ENCODE measurements at regions not wholly inside any gene's neighbourhood (a gene's known extent, or its start where the extent isn't known, plus 50 kb on each side); places are given as distances from the start of the nearest gene placed in this dataset.

DNA sequence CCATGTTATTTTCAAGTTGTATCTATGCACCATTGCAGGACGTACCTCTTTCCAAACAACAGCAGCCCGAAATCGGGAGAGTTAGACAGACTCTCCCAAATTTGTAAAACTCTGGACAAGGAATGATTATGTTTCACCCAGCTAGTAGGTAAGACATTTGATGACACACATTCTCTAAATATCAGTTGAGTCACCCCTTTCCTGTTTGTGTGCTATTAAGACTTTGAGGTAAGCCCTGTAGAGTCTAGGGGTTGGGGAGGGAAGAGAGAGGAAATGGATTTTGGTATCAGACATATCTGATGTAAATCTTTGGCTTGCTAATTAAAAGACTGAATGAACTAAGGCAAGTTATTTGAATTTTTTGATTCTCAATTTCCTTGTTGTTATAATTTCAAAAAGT is 999.0 kb downstream of the TUSC7 start:
- intact Hi-C loops (cut with DNase I, micrococcal nuclease): no loop called here
- Histone ChIP-seq H3K36me3 (ENCODE audit: low read depth) (no peaks in the 10 kb centered on the region), H3K4me3 (no peak overlapping the region), H3K9me3 (no peaks in the 10 kb centered on the region), H3K4me1 (ENCODE audit: low read depth) (no peaks in the 10 kb centered on the region)
- TF ChIP-seq, protein P1, sequence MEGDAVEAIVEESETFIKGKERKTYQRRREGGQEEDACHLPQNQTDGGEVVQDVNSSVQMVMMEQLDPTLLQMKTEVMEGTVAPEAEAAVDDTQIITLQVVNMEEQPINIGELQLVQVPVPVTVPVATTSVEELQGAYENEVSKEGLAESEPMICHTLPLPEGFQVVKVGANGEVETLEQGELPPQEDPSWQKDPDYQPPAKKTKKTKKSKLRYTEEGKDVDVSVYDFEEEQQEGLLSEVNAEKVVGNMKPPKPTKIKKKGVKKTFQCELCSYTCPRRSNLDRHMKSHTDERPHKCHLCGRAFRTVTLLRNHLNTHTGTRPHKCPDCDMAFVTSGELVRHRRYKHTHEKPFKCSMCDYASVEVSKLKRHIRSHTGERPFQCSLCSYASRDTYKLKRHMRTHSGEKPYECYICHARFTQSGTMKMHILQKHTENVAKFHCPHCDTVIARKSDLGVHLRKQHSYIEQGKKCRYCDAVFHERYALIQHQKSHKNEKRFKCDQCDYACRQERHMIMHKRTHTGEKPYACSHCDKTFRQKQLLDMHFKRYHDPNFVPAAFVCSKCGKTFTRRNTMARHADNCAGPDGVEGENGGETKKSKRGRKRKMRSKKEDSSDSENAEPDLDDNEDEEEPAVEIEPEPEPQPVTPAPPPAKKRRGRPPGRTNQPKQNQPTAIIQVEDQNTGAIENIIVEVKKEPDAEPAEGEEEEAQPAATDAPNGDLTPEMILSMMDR (IDR thresholded peaks at IDR 0.05): no peak
- ATAC-seq (no peak), DNase-seq (no peak)

DNA sequence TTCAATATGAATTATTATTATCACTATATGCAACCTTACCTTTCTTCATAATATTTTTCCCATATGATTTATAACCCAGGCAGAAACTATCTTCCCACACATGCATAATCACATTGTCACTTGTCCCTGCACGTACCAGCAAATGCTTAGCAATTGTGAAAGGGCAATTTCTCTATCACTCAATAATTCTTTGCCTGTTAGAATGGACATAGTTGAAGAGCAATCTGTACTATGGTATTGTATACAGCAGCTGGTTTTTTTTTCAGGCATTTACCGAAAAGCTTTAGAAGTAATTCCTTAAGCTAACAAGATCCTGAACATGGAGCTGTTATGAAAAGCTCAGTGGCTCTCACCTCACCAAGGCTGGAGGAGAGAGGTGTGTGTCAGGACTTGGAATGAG is 999.5 kb downstream of the TUSC7 start:
- Histone ChIP-seq H3K4me1 (ENCODE audit: low read depth) (no peaks in the 10 kb centered on the region), H3K4me3 (no peak overlapping the region), H3K9me3 (no peaks in the 10 kb centered on the region), H3K36me3 (ENCODE audit: low read depth) (no peaks in the 10 kb centered on the region)
- TF ChIP-seq, protein P1 (IDR thresholded peaks at IDR 0.05): no peak
- intact Hi-C loops (cut with DNase I, micrococcal nuclease): no loop called here
- no peak for DNase-seq
- ATAC-seq: no peak

DNA sequence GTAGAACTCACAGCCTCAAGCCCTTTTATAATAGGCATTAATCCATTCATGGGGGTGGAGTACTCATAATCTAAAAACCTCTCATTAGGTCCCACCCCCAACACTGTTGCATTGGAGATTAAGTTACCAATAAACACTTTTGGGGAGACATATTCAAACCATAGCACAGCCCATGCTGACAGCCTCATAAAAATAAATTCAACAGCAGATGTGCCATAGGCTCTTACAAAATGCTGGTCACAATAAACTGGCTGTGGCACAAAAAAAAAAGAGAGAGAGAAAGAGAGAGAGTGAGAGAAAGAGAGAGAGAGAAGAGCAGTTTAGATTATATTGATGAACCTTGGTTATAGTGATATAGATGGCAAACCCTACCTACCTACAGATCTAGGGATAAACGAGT is 1000.9 kb downstream of the TUSC7 start:
- Histone ChIP-seq H3K4me1 (ENCODE audit: low read depth) (no peaks in the 10 kb centered on the region), H3K9me3 (no peaks in the 10 kb centered on the region), H3K36me3 (ENCODE audit: low read depth) (no peaks in the 10 kb centered on the region), H3K4me3 (no peak overlapping the region)
- TF ChIP-seq, protein P1 (IDR thresholded peaks at IDR 0.05): no peak
- intact Hi-C loops (cut with DNase I, micrococcal nuclease): no loop called here
- DNase-seq (no peak), ATAC-seq (no peak)

DNA sequence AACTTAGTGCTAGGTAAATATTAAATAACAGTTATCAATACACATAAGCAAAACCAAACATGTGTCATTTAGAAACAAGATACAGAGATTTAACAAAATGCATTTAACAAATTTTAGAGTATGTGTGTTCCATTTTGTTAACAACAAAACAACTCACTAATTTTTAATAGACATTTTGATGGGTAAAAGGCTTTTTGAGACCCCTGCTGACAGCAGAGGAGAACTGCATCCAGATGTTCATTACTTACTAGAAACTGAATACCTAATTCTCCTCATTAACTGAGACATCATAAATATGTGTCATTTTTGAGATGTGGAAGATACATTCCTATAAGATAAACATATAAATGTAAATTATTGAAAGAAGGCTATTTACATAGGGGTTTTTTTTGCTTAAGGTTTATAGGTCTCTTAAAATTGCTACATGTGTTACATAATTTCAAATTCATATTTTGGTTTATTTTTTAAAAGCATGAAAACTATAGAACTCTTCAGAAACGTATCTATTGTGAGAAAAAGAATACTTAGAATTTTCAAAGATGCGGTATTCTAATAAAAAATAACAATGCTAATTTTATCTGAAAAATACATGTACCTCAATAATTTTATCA is 1009.8 kb downstream of the TUSC7 start:
- intact Hi-C loops (cut with DNase I, micrococcal nuclease): no loop called here
- TF ChIP-seq, protein P1 (IDR thresholded peaks at IDR 0.05): no peak
- DNase-seq: peak in 1 of 3 donors; percentile 16

DNA sequence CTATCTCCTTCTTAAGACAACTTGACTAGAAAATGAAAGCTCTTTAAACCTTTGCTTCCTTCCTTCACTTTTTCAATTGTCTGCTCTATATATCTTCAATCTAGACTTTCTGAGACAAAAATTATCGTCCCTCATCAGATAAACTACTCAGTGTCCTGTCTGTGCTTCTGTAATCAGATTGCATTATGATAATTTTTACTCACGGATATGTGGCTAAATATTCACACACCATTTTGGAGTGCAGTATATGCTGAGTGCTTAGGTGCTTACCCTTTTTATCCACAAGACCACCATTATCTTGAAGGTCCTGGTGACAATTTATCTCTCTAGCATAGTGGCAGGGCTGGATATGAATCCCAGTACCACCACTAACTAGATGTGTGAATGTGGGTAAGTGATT is 1012.3 kb downstream of the TUSC7 start:
- Histone ChIP-seq H3K9me3 (no peaks in the 10 kb centered on the region), H3K36me3 (ENCODE audit: low read depth) (no peaks in the 10 kb centered on the region), H3K4me3 (no peak overlapping the region), H3K4me1 (ENCODE audit: low read depth) (no peaks in the 10 kb centered on the region)
- TF ChIP-seq, protein P1 (IDR thresholded peaks at IDR 0.05): no peak
- no peak for DNase-seq
- no peak for ATAC-seq
- intact Hi-C loops (cut with DNase I, micrococcal nuclease): no loop called here

More for the DNA sequence above, 1009.8 kb downstream of the TUSC7 start:
- H3K36me3 ChIP-seq (ENCODE audit: low read depth): no peaks in the 10 kb centered on the region
- H3K9me3 ChIP-seq: no peaks in the 10 kb centered on the region
- H3K4me1 ChIP-seq (ENCODE audit: low read depth): no peaks in the 10 kb centered on the region
- ATAC-seq: no peak
- no peak overlapping the region for H3K4me3 ChIP-seq

DNA sequence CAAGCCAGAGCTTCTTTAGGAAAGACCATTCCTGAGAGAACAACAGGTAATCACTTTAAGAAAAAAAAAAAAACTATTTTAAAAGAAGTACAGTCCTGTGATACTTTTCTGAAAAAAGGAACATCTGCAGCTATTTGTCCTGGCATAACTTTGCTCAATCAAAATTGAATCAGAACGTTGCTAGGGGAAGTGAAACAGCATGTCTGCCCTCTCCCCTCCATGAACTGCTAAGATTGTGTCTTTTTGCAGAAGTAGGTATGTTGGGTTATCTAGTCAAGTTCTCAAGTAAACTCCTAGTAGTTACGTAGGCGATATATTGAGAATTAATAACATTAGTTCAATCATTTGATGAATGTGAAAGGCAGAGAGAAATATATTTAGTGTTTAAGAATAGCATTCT is 1013.3 kb downstream of the TUSC7 start:
- DNase-seq (no peak), ATAC-seq (no peak)
- no peaks in the 10 kb centered on the region for H3K9me3 ChIP-seq
- intact Hi-C loops (cut with DNase I, micrococcal nuclease): no loop called here
- TF ChIP-seq, protein P1 (IDR thresholded peaks at IDR 0.05): no peak
- H3K36me3 ChIP-seq (ENCODE audit: low read depth): no peaks in the 10 kb centered on the region
- H3K4me3 ChIP-seq: no peak overlapping the region
- no peaks in the 10 kb centered on the region for H3K4me1 ChIP-seq (ENCODE audit: low read depth)
